HTR-8/SVneo (cell line): ENCODE measurements at regions not wholly inside any gene's neighbourhood (a gene's known extent, or its start where the extent isn't known, plus 50 kb on each side); places are given as distances from the start of the nearest gene placed in this dataset.
"Not testable (repeated sequence)": the region's sequence is repeated elsewhere in the genome, so short reads cannot be mapped to it uniquely, and the experiment has no call there.

Experiments
- DNase-seq: peaks from one replicate; pipeline ENCODE4 v3.0.0; 2011; ENCODE audit warnings: low spot score, mixed read lengths; ENCODE audit not compliant: insufficient read length
- FAIRE-seq: peaks from 2 replicates; lab custom pipeline; 2011; peaks lifted over from hg19 to GRCh38; lab: Jason Lieb, UNC

GRCh38 chr5:3102531-3102930 lies 351.1 kb upstream of the IRX2 start:
- DNase-seq (no peak), FAIRE-seq (no peak)

DNA sequence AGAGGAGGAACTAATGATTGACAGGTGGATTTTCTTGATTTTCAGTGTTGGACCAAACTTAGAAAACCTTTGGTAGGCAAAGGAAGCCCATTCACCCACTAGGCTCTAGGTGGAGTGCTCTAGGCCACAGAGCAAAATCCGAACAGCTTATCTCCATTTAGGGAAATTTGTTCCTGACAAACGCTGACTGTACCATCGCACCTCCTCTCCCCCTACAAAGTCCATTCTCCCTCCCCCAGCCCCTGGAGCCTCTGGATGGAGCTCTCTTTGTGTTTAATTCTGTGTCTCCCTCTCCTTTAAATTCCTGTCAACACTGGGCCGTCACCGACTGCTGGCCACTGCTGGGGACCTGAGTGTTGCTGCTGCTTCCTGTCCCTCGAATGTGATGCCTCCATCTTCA lies 350.1 kb upstream of the IRX2 start:
- DNase-seq (no peak), FAIRE-seq (no peak)

DNA sequence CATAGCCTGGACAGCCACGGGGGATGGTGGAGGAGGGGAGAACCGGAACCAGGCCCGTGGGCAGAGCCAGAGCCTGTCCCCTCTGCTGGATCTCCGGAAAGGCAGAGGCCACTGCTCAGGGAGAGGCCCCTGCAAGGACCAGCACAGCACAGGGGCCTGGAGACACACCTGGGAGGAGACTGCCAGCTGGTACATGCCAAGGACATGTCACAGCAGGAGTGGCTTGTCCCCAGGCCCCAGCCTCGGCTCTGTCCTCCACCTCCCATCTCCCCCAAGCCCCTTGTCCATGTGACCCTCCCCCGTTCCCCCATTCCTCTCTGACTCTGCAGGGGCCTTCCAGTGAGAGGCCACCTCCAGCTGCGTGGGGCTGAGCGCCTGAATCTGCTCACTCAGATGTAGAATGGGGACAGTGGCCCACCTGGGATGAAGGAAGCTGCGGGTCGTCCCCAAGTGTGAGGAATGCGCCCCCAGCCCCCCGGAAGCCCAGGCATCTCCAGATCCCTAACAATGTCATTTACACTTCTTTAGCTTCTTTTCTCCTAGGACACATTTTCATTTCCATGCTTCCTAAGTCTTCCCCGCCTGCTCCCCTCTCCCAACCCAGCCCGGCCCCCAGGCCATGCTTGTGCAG lies 349.6 kb upstream of the IRX2 start:
- DNase-seq (no peak), FAIRE-seq (no peak)

DNA sequence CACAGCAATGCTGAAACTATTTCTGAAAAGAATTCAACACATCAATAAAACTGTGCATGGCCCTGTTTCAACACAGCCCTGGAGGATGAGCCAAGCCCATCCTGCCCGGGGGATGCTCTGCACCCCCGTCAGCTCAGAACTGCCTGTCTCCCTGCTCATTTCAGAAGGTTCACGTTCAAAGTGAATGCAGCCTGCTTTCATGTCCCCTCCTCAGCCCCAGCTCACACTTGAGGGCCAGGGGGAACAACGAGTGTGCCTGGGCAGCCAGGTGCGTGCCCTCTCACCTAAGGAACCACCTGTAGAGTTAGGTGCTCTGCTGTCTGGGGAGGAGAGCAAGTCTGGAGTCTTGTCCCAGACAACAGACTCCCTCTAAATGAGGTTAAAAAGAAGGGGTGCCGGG lies 348.5 kb upstream of the IRX2 start:
- FAIRE-seq = no peak

DNA sequence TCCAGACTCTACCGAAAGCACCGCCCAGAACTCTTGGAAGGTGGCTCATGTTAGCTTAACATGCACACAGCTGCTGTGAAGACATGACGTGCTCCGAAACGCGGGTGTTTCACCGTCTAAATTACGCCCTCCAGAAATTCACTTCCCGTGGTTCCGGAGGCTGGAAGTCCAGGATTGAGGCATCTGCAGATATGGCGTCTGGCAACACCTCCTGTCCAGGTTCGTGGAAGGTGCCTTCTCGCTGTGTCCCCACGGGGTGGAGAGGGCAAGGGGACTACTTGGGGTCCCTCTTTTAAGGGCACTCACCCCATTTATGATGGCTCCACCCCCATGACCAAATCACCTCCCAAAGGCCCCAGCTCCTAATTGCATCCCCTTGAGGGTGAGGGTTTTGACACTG lies 348.0 kb upstream of the IRX2 start:
- no peak for DNase-seq
- no peak for FAIRE-seq

More for the DNA sequence above, 348.5 kb upstream of the IRX2 start:
- DNase-seq = no peak

DNA sequence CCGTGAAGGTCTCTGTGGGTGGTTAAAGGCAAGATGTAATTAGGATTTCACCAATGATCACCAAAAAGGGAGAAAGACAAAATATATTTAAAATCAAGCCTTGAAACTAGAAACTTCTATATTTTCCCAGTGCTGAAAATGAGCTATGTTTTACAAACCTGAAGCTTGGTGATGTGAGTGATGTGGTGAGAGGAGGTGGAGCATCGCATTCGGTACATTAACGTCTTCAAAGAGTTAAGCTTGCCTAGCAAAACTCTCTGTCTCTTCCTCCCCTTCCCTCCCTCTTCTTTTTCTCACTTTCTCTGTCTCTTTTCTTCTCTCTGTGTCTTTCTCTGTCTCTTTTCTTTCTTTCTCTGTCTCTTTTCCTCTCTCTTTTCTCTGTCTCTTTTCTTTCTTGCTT lies 347.3 kb upstream of the IRX2 start:
- FAIRE-seq = no peak
- DNase-seq = no peak

GRCh38 chr5:3092664-3093063 lies 341.2 kb upstream of the IRX2 start:
- FAIRE-seq (no peak), DNase-seq (no peak)

- no peak for DNase-seq
- FAIRE-seq = no peak
These were observed 340.7 kb upstream of the IRX2 start for GRCh38 chr5:3092211-3092610.

- FAIRE-seq (no peak), DNase-seq (no peak)
These were observed 339.7 kb upstream of the IRX2 start for GRCh38 chr5:3091040-3091774.

DNA sequence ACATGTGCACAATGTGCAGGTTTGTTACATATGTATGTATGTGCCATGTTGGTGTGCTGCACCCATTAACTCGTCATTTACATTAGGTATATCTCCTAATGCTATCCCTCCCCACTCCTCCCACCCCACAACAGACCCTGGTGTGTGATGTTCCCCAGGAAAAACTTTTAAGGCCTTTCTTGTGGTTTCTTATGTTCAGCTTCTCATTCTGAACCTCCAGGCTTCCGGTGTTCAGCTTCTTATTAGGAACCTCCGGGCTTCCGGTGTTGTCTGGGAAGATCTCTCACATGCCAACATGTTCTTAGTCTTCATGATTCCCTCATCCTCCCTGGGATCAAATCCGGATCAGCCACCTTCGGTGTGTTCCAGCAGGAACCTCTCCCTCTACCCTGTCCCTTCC lies 338.8 kb upstream of the IRX2 start:
- DNase-seq, FAIRE-seq: not testable (repeated sequence)

- FAIRE-seq = no peak
- DNase-seq = no peak
These were observed 328.9 kb upstream of the IRX2 start for GRCh38 chr5:3080366-3080765.

- FAIRE-seq (no peak), DNase-seq (no peak)
These were observed 326.2 kb upstream of the IRX2 start for GRCh38 chr5:3077684-3078083.

- no peak for FAIRE-seq
- no peak for DNase-seq
These were observed 323.8 kb upstream of the IRX2 start for GRCh38 chr5:3075309-3075708.

GRCh38 chr5:3068401-3068800 lies 316.9 kb upstream of the IRX2 start:
- no peak for FAIRE-seq

DNA sequence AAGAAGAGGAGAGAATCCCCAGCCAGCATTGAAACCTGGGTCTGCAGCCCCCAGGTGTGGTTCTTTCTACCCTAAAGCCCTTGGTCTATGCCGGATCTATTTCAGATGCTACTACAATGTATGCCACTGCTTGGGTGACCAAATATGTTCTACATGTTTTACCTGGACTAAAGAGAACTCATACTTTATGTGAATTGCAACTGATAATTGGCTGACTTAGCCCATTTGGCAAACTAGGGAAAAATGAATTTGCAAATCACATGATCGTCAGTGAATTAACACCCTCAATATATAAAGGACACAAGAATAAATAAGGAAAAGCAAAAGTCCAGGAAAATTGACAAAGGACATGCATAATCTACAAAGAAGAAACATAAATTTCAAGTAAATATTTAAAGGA lies 308.8 kb upstream of the IRX2 start:
- FAIRE-seq (no peak), DNase-seq (no peak)

More at GRCh38 chr5:3068401-3068800, 316.9 kb upstream of the IRX2 start:
- no peak for DNase-seq

DNA sequence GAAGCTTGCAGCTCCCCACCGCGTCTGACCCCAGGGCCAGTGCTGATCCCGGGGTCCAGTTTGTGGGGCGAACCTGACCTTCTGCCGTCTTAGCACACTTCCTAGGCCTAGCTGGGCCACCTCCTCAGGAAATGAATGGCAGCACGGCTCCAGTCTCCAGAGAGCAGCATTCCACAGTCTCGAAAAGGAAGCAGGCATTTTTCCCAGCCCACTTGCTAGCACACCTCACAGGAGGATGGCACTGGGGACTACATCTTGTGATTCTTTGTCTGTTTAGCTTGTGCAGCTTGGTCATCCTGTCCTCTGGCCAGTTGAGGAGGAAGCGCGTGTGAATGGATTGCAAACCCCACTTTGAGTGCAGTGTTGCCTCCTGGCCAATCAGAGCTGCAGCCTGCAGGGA lies 308.0 kb upstream of the IRX2 start:
- FAIRE-seq (no peak), DNase-seq (no peak)

- FAIRE-seq (no peak), DNase-seq (no peak)
These were observed 307.5 kb upstream of the IRX2 start for GRCh38 chr5:3058942-3059341.

- FAIRE-seq (no peak), DNase-seq (no peak)
These were observed 305.4 kb upstream of the IRX2 start for GRCh38 chr5:3056866-3057265.

DNA sequence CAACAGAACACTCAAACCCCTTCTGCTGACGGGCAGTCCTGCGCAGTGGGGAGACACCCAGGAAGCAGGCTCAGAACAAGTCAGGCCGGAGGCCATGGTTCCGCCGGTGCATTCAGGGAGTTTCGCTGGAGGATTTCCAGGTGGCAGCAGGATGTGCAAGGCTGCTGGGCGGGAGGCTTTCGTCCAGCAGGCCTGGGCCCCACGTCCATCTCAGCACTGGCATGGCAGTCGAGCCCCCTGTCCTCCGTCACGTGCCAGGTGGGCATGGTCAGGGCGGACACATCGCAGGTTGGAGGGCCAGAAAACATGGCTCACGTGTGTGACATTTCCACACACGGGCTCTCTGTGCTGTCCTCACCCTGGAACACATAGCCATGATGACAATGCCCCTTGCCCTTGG lies 299.9 kb upstream of the IRX2 start:
- FAIRE-seq (no peak), DNase-seq (no peak)

DNA sequence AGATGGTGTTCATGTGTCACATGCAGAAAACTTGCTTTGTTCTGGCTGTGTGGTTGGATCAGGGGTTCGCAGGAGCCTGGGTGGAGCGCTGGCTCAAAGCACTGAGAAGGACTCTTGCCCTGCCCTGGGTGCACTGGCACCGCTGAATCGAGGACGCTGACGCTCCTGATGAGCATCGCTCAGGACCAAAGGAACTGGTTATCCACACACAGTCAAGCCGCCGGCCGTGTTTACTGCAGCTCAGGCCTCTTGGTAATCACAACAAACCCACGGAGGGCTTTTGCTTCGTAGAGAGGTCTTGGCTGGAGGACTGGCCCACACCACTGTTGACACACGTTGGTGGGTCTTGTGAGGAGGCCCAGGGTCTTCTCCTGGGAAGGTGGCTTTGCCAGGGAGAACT lies 299.4 kb upstream of the IRX2 start:
- DNase-seq = no peak
- no peak for FAIRE-seq

DNA sequence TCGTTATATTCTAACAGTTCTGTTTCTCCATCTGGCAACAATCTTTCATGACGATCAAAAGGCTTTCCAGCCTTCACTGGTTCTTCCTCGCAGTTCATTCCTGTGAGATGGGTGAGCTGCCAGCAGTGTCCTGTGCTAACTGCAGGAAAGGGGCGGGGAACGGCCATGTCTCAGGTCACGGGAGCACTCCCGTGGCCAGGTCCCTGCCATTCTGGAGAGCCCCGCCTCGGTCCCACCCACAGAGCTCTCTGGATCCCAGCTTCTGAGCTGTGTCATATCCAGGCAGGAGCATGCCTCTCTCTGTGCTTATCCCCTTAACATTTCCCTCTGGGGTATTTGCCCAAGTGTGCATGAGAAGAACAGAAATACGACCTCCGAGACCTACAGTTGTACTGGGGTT lies 297.8 kb upstream of the IRX2 start:
- FAIRE-seq (no peak), DNase-seq (no peak)

DNA sequence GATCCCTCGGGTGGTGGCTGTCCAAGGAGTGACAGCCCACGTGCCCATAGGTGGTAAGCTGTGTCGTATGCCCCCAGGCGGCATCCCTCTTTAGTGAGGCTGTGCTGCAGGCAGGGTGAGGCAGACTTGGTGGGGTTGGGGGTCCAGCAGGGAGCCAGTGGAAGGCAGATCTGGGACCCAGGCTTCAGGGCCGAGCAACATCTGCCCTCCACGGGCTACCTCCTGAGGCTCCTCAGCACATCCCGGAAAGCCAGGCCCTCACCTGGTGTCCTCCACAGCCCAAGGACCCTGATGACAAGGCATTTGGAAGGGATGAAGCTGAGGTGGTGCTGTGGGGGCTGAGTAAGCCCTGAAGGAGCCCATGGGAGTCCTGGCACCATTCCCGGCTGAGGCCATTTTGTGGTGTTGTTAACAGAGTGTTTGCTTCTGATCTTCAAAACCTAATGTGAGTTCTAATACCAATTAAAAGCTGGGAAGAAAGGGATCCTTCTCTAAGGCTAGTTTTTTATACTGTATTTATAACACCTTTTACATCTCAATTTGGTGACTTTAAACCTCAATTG lies 295.8 kb upstream of the IRX2 start:
- FAIRE-seq (no peak), DNase-seq (no peak)
